HepG2 (cell line): ENCODE measurements at regions not wholly inside any gene's neighbourhood (a gene's known extent, or its start where the extent isn't known, plus 50 kb on each side); places are given as distances from the start of the nearest gene placed in this dataset.

Experiments used
- ATAC-seq: fragments of 200-7000 bp; cut with Tn5 transposase; 3 replicates; pipeline ENCODE4 v1.9.1; 2020; ENCODE audit warnings: mild to moderate bottlenecking, moderate library complexity
- BruUV-seq: library from RNA; stranded (reverse); fragments of 400-500 nt; replicated peaks from 2 replicates; lab custom pipeline; 2021; lab: Mats Ljungman, UMichigan
- CTCF ChIA-PET: fragments of 300-600 bp; formaldehyde crosslinking; extraction: SDS; loops from one replicate; lab custom pipeline; 2021; ENCODE audit warnings: low total read pairs, inconsistent platforms, low intra/inter-chr PET ratio; lab: Yijun Ruan, JAX
- POLR2A ChIA-PET: fragments of 350-600 bp; sonication (Branson Sonifier 250); formaldehyde crosslinking; loops from one replicate; lab custom pipeline; 2020; ENCODE audit warnings: antibody characterized with exemption, inconsistent platforms; lab: Yijun Ruan, JAX
- DNase-seq: peaks from one replicate; pipeline ENCODE4 v3.0.0-alpha.2; 2015; ENCODE audit warnings: low spot score
- FAIRE-seq: peaks from 3 replicates; lab custom pipeline; 2011; peaks lifted over from hg19 to GRCh38; lab: Jason Lieb, UNC
- H2AFZ ChIP-seq: one replicate; pipeline ENCODE4 v1.6.1; 2011; ENCODE audit warnings: low read length, inconsistent platforms
- H3K27ac ChIP-seq: fragments of 300-600 bp; 3 replicates; pipeline ENCODE4 v1.8.0; 2011; ENCODE audit warnings: mixed run types, mild to moderate bottlenecking, mixed read lengths, low read length, inconsistent platforms; ENCODE audit not compliant: insufficient read depth; ENCODE audit errors: extremely low read length
- H3K27me3 ChIP-seq, 2 experiments: fragments of 200-600 bp in 1 of 2; 2 replicates in 1 of 2; 3 replicates in 1 of 2; pipeline versions ENCODE4 v1.6.0 to v1.8.0; 2011; ENCODE audit warnings: low read length in 2 of 2, mild to moderate bottlenecking in 2 of 2, moderate library complexity in 2 of 2, inconsistent platforms in 1 of 2; ENCODE audit not compliant: insufficient read depth in 2 of 2, control insufficient read depth in 1 of 2
- H3K36me3 ChIP-seq, 2 experiments: fragments of 200-600 bp in 1 of 2; replicated peaks in 1 of 2; 2 replicates in 1 of 2; 3 replicates in 1 of 2; pipeline versions ENCODE4 v1.5.1 to v1.8.0; 2011; ENCODE audit warnings: low read length in 2 of 2, inconsistent platforms in 1 of 2; ENCODE audit not compliant: insufficient read depth in 2 of 2, control insufficient read depth in 1 of 2
- H3K4me1 ChIP-seq: 2 replicates; pipeline ENCODE4 v1.5.1; 2012; ENCODE audit warnings: low read length, inconsistent platforms; ENCODE audit not compliant: insufficient read depth
- H3K4me2 ChIP-seq: 2 replicates; pipeline ENCODE4 v1.6.0; 2011; ENCODE audit warnings: low read depth, low read length, inconsistent platforms
- H3K4me3 ChIP-seq, 3 experiments: fragments of 200-600 bp in 1 of 3; sonication (generic), shearing (Covaris generic) in 1 of 3; replicated peaks in 1 of 3; 2 replicates each; pipeline ENCODE4 v1.5.1; 2011 to 2016; ENCODE audit warnings: low read length in 3 of 3, inconsistent platforms in 2 of 3, low read depth in 2 of 3, mild to moderate bottlenecking in 2 of 3, control low read depth in 1 of 3, mixed read lengths in 1 of 3; ENCODE audit not compliant: insufficient read depth in 1 of 3
- H3K79me2 ChIP-seq: one replicate; pipeline ENCODE4 v1.6.1; 2011; ENCODE audit warnings: low read length, inconsistent platforms; ENCODE audit not compliant: insufficient read depth
- H3K9ac ChIP-seq: 2 replicates; pipeline ENCODE4 v1.6.0; 2011; ENCODE audit warnings: mild to moderate bottlenecking, low read depth, low read length, inconsistent platforms; ENCODE audit not compliant: insufficient read depth
- H3K9me3 ChIP-seq: 2 replicates; pipeline ENCODE4 v1.5.1; 2012; ENCODE audit warnings: mild to moderate bottlenecking, low read length
- H4K20me1 ChIP-seq: 2 replicates; pipeline ENCODE4 v1.6.0; 2011; ENCODE audit warnings: inconsistent platforms, mild to moderate bottlenecking, low read length, moderate library complexity; ENCODE audit not compliant: insufficient read depth
- CC2D1A ChIP-seq: sonication (generic); formaldehyde crosslinking; IDR thresholded peaks from 2 replicates; pipeline ENCODE4 v1.8.1; 2023; ENCODE audit warnings: mild to moderate bottlenecking, missing genetic modification reagents
- DNMT1 ChIP-seq: sonication (generic); formaldehyde crosslinking; IDR thresholded peaks from 2 replicates; pipeline ENCODE4 v1.5.1; 2020; ENCODE audit warnings: mild to moderate bottlenecking, missing genetic modification reagents
- FOXA3 ChIP-seq: IDR thresholded peaks from 2 replicates; pipeline ENCODE4 v1.6.1; 2016; ENCODE audit warnings: missing genetic modification reagents, missing compliant biosample characterization
- FOXO4 ChIP-seq: sonication (generic); formaldehyde crosslinking; conservative IDR thresholded peaks from 2 replicates; pipeline ENCODE4 v1.8.1; 2023; ENCODE audit warnings: missing genetic modification reagents
- ISX ChIP-seq: sonication (generic); formaldehyde crosslinking; conservative IDR thresholded peaks from 2 replicates; pipeline ENCODE4 v1.5.0; 2020; ENCODE audit warnings: missing genetic modification reagents
- MAFG ChIP-seq: sonication (generic); formaldehyde crosslinking; IDR thresholded peaks from 2 replicates; pipeline ENCODE4 v1.5.1; 2020; ENCODE audit warnings: mild to moderate bottlenecking, missing genetic modification reagents
- MNT ChIP-seq: fragments of 450-650 bp; IDR thresholded peaks from 2 replicates; pipeline ENCODE4 v1.6.1; 2016
- MZF1 ChIP-seq: sonication (generic); formaldehyde crosslinking; IDR thresholded peaks from 2 replicates; pipeline ENCODE4 v1.8.1; 2023; ENCODE audit warnings: mild to moderate bottlenecking, missing genetic modification reagents, borderline replicate concordance
- NPAS2 ChIP-seq: sonication (generic); formaldehyde crosslinking; IDR thresholded peaks from 2 replicates; pipeline ENCODE4 v1.8.0; 2022; ENCODE audit warnings: mild to moderate bottlenecking, missing genetic modification reagents, borderline replicate concordance
- RARG ChIP-seq: sonication (generic); formaldehyde crosslinking; IDR thresholded peaks from 2 replicates; pipeline ENCODE4 v1.4.0; 2020; ENCODE audit warnings: low read depth, mild to moderate bottlenecking, missing genetic modification reagents
- RXRB ChIP-seq: IDR thresholded peaks from 2 replicates; pipeline ENCODE4 v1.6.1; 2016; ENCODE audit warnings: borderline replicate concordance, missing genetic modification reagents, missing compliant biosample characterization
- ZFP36 ChIP-seq: fragments of 150-350 bp; IDR thresholded peaks from 2 replicates; pipeline ENCODE4 v1.6.1; 2018; ENCODE audit warnings: borderline replicate concordance, low read length, low read depth; ENCODE audit not compliant: partially characterized antibody
- ZNF121 ChIP-seq: sonication (generic); formaldehyde crosslinking; IDR thresholded peaks from 2 replicates; pipeline ENCODE4 v1.5.0; 2020; ENCODE audit warnings: mild to moderate bottlenecking, missing genetic modification reagents
- ZNF414 ChIP-seq: sonication (generic); formaldehyde crosslinking; IDR thresholded peaks from 2 replicates; pipeline ENCODE4 v1.5.0; 2020; ENCODE audit warnings: missing genetic modification reagents
- ZSCAN25 ChIP-seq: sonication (generic); formaldehyde crosslinking; IDR thresholded peaks from 2 replicates; pipeline ENCODE4 v1.8.0; 2022; ENCODE audit warnings: mild to moderate bottlenecking, missing genetic modification reagents
- WGBS: methylation state at CpG from one replicate; pipeline ENCODE4 v1.1.6; 2017; ENCODE audit warnings: low lambda C conversion rate; 5-methylcytosine and 5-hydroxymethylcytosine counted together
- in situ Hi-C: cut with HindIII; loops from 2 replicates; pipeline ENCODE4 v1.10.0; 2017; ENCODE audit warnings: low pct_unique_long_range_greater_than_20kb; ENCODE audit not compliant: extremely low pct_ligation_motif_present
- intact Hi-C: fragments of 100-400 bp; cut with micrococcal nuclease; formaldehyde crosslinking; loops from one replicate; pipeline ENCODE4 v1.10.0; 2022; ENCODE audit not compliant: unreplicated experiment

- no peak for TF ChIP-seq ZNF414 (CRISPR knock-in tag)
- TF ChIP-seq, all 625 proteins: peak for 0
These were observed 223.8 kb downstream of the THBS2 start (continued) for GRCh38 chr6:169029861-169030260.

- Histone ChIP-seq H3K9me3 (peaks cover 8% of the 10 kb centered on the region; the same call in 1 of the 2 replicates), H3K4me1 (no peaks in the 10 kb centered on the region), H3K4me2 (no peak overlapping the region), H3K27ac (no peak overlapping the region), H3K27me3 (peaks cover 1 to 13% of the 10 kb centered on the region in 2 experiments; a peak in 3 of 5 replicates), H2AFZ (no peak overlapping the region), H4K20me1 (no peaks in the 10 kb centered on the region)
- in situ Hi-C loops = no loop called here
- POLR2A ChIA-PET = no interaction called here
- ATAC-seq (no peak), FAIRE-seq (no peak), DNase-seq (no peak)
- CTCF ChIA-PET = no interaction called here
- TF ChIP-seq ISX (no peak), MZF1 (CRISPR knock-in tag) (no peak), ZFP36 (no peak), ZNF121 (CRISPR knock-in tag) (no peak), MAFG (no peak), CC2D1A (CRISPR knock-in tag) (no peak), FOXO4 (CRISPR knock-in tag) (no peak), DNMT1 (CRISPR knock-in tag) (no peak), NPAS2 (CRISPR knock-in tag) (no peak), MNT (no peak), RARG (CRISPR knock-in tag) (no peak), ZSCAN25 (CRISPR knock-in tag) (no peak), FOXA3 (no peak), RXRB (CRISPR knock-in tag) (no peak)
- TF ChIP-seq, all 625 proteins: peak for 0
- no TSS peak for BruUV-seq
- intact Hi-C loops = loop anchor here (1.0 kb wide), 1 partner anchor 46 kb away; no protein-coding TSS in a partner anchor
- 3% methylated on average over 3 of the region's 3 CpGs for WGBS
- Histone ChIP-seq H3K4me3 (no peak overlapping the region), H3K36me3 (no peaks in the 10 kb centered on the region), H3K9ac (no peak overlapping the region), H3K79me2 (no peaks in the 10 kb centered on the region)
These were observed 225.3 kb downstream of the THBS2 start for GRCh38 chr6:169028343-169028742.
